ENCODE measurements at regions not wholly inside any gene's neighbourhood (a gene's known extent, or its start where the extent isn't known, plus 50 kb on each side); places are given as distances from the start of the nearest gene placed in this dataset.

- no peak for TF ChIP-seq CTCF (IDR thresholded peaks at IDR 0.05; ENCODE audit: low read length)
- no peak for TF ChIP-seq EZH2 (IDR thresholded peaks at IDR 0.05; ENCODE audit: borderline replicate concordance, low read length)
Measured at GRCh38 chr11:116231543-116231942, 541.2 kb downstream of the BUD13 start.

All from OCI-LY1 (cell line).